ENCODE measurements at regions not wholly inside any gene's neighbourhood (a gene's known extent, or its start where the extent isn't known, plus 50 kb on each side); places are given as distances from the start of the nearest gene placed in this dataset.
A peak's percentile ranks its signal among the peaks of the same experiment; 100 is the strongest.

DNA sequence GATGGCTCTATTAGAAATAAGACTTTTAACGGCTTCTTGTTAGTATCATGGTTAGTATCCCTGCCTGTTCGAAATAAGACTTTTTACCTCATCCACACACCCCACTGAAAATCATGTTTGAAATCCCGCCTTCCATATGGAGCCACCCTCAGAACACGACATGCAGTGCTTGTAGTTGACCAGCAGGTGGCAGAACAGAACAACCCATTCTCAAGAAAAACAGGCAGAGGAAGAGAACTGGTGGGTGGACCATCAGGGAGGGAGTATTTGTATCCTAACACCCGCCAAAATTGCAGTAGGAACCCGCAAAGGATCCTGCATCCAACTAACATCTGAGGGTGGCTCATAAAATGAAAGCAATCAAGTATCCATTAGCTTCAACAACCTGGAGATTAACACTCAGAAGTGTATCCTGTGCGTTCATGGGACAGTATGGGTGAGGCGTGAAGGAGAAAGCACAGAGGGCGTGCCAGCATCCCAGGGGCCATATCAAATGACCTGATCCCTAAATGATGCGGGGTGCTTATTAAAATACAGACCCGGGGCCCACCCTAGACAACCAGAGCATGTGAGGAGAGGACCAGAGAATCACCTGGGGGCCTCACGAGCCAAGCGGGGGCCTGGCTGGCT, 89.6 kb upstream of the NHSL1 start:
- Histone ChIP-seq H3K9me3 (ENCODE audit: control insufficient read depth in 2 of 3, low read length in 3 of 3) (no peaks in the 10 kb centered on the region), H3K27me3 (ENCODE audit: control insufficient read depth in 2 of 2, insufficient read depth in 2 of 2, low read length in 2 of 2) (no peaks in the 10 kb centered on the region), H3K4me3 (ENCODE audit: low read length) (no peak overlapping the region), H3K4me1 (ENCODE audit: control insufficient read depth in 2 of 2, insufficient read depth in 2 of 2, low read length in 2 of 2) (peaks cover 0 to 11% of the 10 kb centered on the region in 2 donors), H3K36me3 (ENCODE audit: control insufficient read depth in 2 of 3, insufficient read depth in 3 of 3, low read length in 3 of 3) (no peaks in the 10 kb centered on the region), H3K27ac (ENCODE audit: low read depth, low read length) (no peak overlapping the region)
- Mint-ChIP-seq H3K4me1 (peaks cover 12 to 29% (median 17%) of the 10 kb centered on the region in 7 donors), H3K36me3 (no peaks in the 10 kb centered on the region), H3K27ac (no peak overlapping the region), H3K27me3 (peaks cover 0 to 3% (median 0%) of the 10 kb centered on the region in 5 donors), H3K4me3 (no peak overlapping the region), H3K9me3 (no peaks in the 10 kb centered on the region)
- ATAC-seq (peak; percentile 69), DNase-seq (peak in 8 of 9 donors; percentile 14 to 60 (median 46))
- ChIA-PET POLR2A (no interaction called here), CTCF (interaction anchor here (0.8 to 2.7 kb wide), 4 partner anchors 169 to 1104 kb away, joined by 3 to 21 read pairs (median 7); no protein-coding TSS in a partner anchor)
- intact Hi-C loops (cut with micrococcal nuclease): loop anchor here (1.0 to 5.0 kb wide), 3 partner anchors 177 to 587 kb away; partner anchors contain the start of gene HEBP2 (in 1 of the 2)

GRCh38 chr6:138590796-138591709, 91.8 kb upstream of the NHSL1 start:
- Mint-ChIP-seq H3K27me3 (no peaks in the 10 kb centered on the region), H3K36me3 (no peaks in the 10 kb centered on the region), H3K4me1 (peaks cover 12 to 30% (median 17%) of the 10 kb centered on the region in 7 donors), H3K9me3 (no peaks in the 10 kb centered on the region), H3K4me3 (no peak overlapping the region), H3K27ac (no peak overlapping the region)
- DNase-seq (peak in 6 of 9 donors; percentile 15 to 36 (median 24)), ATAC-seq (no peak)
- ChIA-PET CTCF (interaction anchor here (0.6 to 2.1 kb wide), 7 partner anchors 13 to 789 kb away, joined by 3 to 7 read pairs (median 3); no protein-coding TSS in a partner anchor), POLR2A (interaction anchor here (0.8 kb wide), 1 partner anchor 474 kb away, joined by 3 read pairs; no protein-coding TSS in a partner anchor)
- no peaks in the 10 kb centered on the region for H3K27me3 ChIP-seq (ENCODE audit: control insufficient read depth in 2 of 2, insufficient read depth in 2 of 2, low read length in 2 of 2)
- H3K4me1 ChIP-seq (ENCODE audit: control insufficient read depth in 2 of 2, insufficient read depth in 2 of 2, low read length in 2 of 2): peaks cover 0 to 11% of the 10 kb centered on the region in 2 donors
- H3K4me3 ChIP-seq (ENCODE audit: low read length): no peak overlapping the region
- no peak overlapping the region for H3K27ac ChIP-seq (ENCODE audit: low read depth, low read length)
- intact Hi-C loops (cut with micrococcal nuclease): loop anchor here (1.0 to 10.0 kb wide), 7 partner anchors 102 to 776 kb away; no protein-coding TSS in a partner anchor
- no peaks in the 10 kb centered on the region for H3K9me3 ChIP-seq (ENCODE audit: control insufficient read depth in 2 of 3, low read length in 3 of 3)
- H3K36me3 ChIP-seq (ENCODE audit: control insufficient read depth in 2 of 3, insufficient read depth in 3 of 3, low read length in 3 of 3): no peaks in the 10 kb centered on the region

- peak overlapping the region; percentile 4 for H3K4me3 ChIP-seq (ENCODE audit: low read length)
Measured at GRCh38 chr6:138592749-138593123, 93.4 kb upstream of the NHSL1 start.

GRCh38 chr6:138593124-138593877, 94.0 kb upstream of the NHSL1 start:
- ChIA-PET CTCF (interaction anchor here (0.6 to 1.7 kb wide), 2 partner anchors 172 to 554 kb away, joined by 6 read pairs; no protein-coding TSS in a partner anchor), POLR2A (no interaction called here)
- peak overlapping the region; percentile 4 for H3K4me3 ChIP-seq (ENCODE audit: low read length)
- H3K27ac Mint-ChIP-seq: peak overlapping the region in 2 of 9 donors; percentile 1 to 7
- intact Hi-C loops (cut with micrococcal nuclease): loop anchor here (2.0 to 10.0 kb wide), 4 partner anchors 100 to 774 kb away; no protein-coding TSS in a partner anchor
- H3K4me1 Mint-ChIP-seq: peaks cover 12 to 23% (median 17%) of the 10 kb centered on the region in 7 donors
- no peaks in the 10 kb centered on the region for H3K27me3 ChIP-seq (ENCODE audit: control insufficient read depth in 2 of 2, insufficient read depth in 2 of 2, low read length in 2 of 2)
- peaks cover 0 to 11% of the 10 kb centered on the region in 2 donors for H3K4me1 ChIP-seq (ENCODE audit: control insufficient read depth in 2 of 2, insufficient read depth in 2 of 2, low read length in 2 of 2)
- H3K36me3 ChIP-seq (ENCODE audit: control insufficient read depth in 2 of 3, insufficient read depth in 3 of 3, low read length in 3 of 3): no peaks in the 10 kb centered on the region
- no peak overlapping the region for H3K27ac ChIP-seq (ENCODE audit: low read depth, low read length)
- DNase-seq (peak in 5 of 9 donors; percentile 3 to 38 (median 20)), ATAC-seq (peak; percentile 88)
- H3K4me3 Mint-ChIP-seq: peak overlapping the region; percentile 12 to 72 (median 44)
- H3K36me3 Mint-ChIP-seq: no peaks in the 10 kb centered on the region
- H3K9me3 Mint-ChIP-seq: no peaks in the 10 kb centered on the region
- peaks cover 0 to 3% (median 0%) of the 10 kb centered on the region in 5 donors for H3K27me3 Mint-ChIP-seq
- no peaks in the 10 kb centered on the region for H3K9me3 ChIP-seq (ENCODE audit: control insufficient read depth in 2 of 3, low read length in 3 of 3)

More at GRCh38 chr6:138592749-138593123, 93.4 kb upstream of the NHSL1 start:
- ChIA-PET CTCF (interaction anchor here (0.6 to 2.1 kb wide), 2 partner anchors 173 to 554 kb away, joined by 6 to 7 read pairs; no protein-coding TSS in a partner anchor), POLR2A (no interaction called here)
- Histone ChIP-seq H3K27ac (ENCODE audit: low read depth, low read length) (no peak overlapping the region), H3K9me3 (ENCODE audit: control insufficient read depth in 2 of 3, low read length in 3 of 3) (no peaks in the 10 kb centered on the region), H3K36me3 (ENCODE audit: control insufficient read depth in 2 of 3, insufficient read depth in 3 of 3, low read length in 3 of 3) (no peaks in the 10 kb centered on the region), H3K27me3 (ENCODE audit: control insufficient read depth in 2 of 2, insufficient read depth in 2 of 2, low read length in 2 of 2) (no peaks in the 10 kb centered on the region), H3K4me1 (ENCODE audit: control insufficient read depth in 2 of 2, insufficient read depth in 2 of 2, low read length in 2 of 2) (peaks cover 0 to 11% of the 10 kb centered on the region in 2 donors)
- H3K4me3 Mint-ChIP-seq: peak overlapping the region in 9 of 10 donors; percentile 17 to 72 (median 47)
- ATAC-seq: peak; percentile 58
- DNase-seq: no peak
- no peaks in the 10 kb centered on the region for H3K36me3 Mint-ChIP-seq
- intact Hi-C loops (cut with micrococcal nuclease): loop anchor here (2.0 to 10.0 kb wide), 4 partner anchors 100 to 775 kb away; no protein-coding TSS in a partner anchor
- H3K27ac Mint-ChIP-seq: peak overlapping the region in 1 of 9 donors; percentile 7
- peaks cover 0 to 3% (median 0%) of the 10 kb centered on the region in 5 donors for H3K27me3 Mint-ChIP-seq
- no peaks in the 10 kb centered on the region for H3K9me3 Mint-ChIP-seq
- H3K4me1 Mint-ChIP-seq: peaks cover 12 to 23% (median 17%) of the 10 kb centered on the region in 7 donors

DNA sequence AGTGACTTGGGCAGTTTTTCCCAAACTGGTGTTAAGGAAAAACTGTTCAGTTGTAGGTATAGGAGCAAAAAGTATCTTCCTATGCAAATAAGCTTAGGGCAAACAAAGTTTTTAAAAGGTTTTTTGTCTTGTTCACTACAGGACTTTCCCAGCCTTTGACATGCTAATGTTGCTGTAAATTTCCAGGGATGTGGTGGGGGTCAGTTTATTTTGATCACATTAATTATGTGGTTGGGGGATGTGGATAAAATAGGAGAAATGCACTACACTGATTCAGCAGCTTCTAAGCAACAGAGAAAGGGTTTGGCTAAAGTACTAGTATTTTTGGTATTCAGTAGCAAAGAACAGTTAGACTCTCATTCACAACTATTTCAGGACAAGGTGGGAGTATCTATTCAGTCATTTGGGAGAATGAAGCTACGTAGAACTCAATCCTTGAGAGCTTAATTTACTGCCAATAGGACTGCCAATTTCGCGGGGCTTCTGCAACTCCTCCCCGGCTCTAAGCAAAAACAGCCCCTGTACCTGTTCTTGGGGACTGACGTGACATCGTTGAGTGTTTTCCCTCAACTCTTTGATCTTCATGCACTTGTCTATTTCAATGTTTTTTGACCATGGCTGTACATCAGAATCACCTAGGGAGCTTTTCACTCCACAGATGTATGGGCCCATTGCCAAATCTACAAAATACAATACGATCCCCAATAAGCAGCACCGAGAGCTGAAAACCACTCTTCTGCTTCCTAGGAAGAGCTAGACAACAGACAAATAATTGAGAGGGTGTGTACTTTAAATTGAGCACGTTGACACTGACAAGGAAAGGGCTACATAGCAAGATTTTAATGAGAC, 94.8 kb upstream of the NHSL1 start:
- DNase-seq (no peak), ATAC-seq (no peak)
- intact Hi-C loops (cut with micrococcal nuclease): loop anchor here (2.0 to 10.0 kb wide), 4 partner anchors 99 to 773 kb away; no protein-coding TSS in a partner anchor
- peaks cover 0 to 11% of the 10 kb centered on the region in 2 donors for H3K4me1 ChIP-seq (ENCODE audit: control insufficient read depth in 2 of 2, insufficient read depth in 2 of 2, low read length in 2 of 2)
- H3K27ac ChIP-seq (ENCODE audit: low read depth, low read length): no peak overlapping the region
- Mint-ChIP-seq H3K27me3 (peaks cover 0 to 3% (median 0%) of the 10 kb centered on the region in 5 donors), H3K36me3 (no peaks in the 10 kb centered on the region), H3K9me3 (no peaks in the 10 kb centered on the region), H3K4me3 (no peak overlapping the region), H3K4me1 (peaks cover 9 to 18% (median 14%) of the 10 kb centered on the region in 7 donors), H3K27ac (no peak overlapping the region)
- POLR2A ChIA-PET: no interaction called here
- H3K27me3 ChIP-seq (ENCODE audit: control insufficient read depth in 2 of 2, insufficient read depth in 2 of 2, low read length in 2 of 2): no peaks in the 10 kb centered on the region
- CTCF ChIA-PET: interaction anchor here (1.7 kb wide), 1 partner anchor 172 kb away, joined by 6 read pairs; no protein-coding TSS in a partner anchor
- H3K9me3 ChIP-seq (ENCODE audit: control insufficient read depth in 2 of 3, low read length in 3 of 3): no peaks in the 10 kb centered on the region
- H3K36me3 ChIP-seq (ENCODE audit: control insufficient read depth in 2 of 3, insufficient read depth in 3 of 3, low read length in 3 of 3): no peaks in the 10 kb centered on the region
- H3K4me3 ChIP-seq (ENCODE audit: low read length): no peak overlapping the region

Measured in naive thymus-derived CD4-positive, alpha-beta T cell (primary cell).